ENCODE measurements at regions not wholly inside any gene's neighbourhood (a gene's known extent, or its start where the extent isn't known, plus 50 kb on each side); places are given as distances from the start of the nearest gene placed in this dataset.

DNA sequence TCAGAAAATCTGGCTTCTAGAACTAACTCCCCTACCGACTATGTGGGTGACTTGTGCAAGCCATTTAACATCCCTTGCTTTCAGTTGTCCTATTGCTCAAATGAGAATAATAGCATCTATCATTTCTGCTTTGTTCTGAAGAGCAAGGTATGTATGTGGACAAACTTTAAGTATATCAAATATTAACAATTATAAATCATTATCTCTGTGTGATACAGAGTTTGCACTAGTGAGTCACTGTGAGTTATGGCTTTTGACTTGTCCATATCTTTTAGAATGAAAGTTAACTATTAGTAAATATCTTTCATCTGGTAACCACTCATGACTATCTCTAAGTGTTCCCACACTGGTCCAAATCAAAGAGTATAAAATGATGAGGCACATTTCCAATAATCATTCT is 812.9 kb upstream of the ADGRL2 start:
- intact Hi-C loops (cut with DNase I): no loop called here
- DNase-seq: no peak
- no peaks in the 10 kb centered on the region for H3K4me1 ChIP-seq
- no peaks in the 10 kb centered on the region for H3K36me3 ChIP-seq
- WGBS (ENCODE audit: insufficient coverage, low coverage, low lambda C conversion rate, missing lambda C conversion rate): 67% methylated on average over 1 of the region's 1 CpG
- no peak overlapping the region for H3K27ac ChIP-seq
- TF ChIP-seq, protein P1, sequence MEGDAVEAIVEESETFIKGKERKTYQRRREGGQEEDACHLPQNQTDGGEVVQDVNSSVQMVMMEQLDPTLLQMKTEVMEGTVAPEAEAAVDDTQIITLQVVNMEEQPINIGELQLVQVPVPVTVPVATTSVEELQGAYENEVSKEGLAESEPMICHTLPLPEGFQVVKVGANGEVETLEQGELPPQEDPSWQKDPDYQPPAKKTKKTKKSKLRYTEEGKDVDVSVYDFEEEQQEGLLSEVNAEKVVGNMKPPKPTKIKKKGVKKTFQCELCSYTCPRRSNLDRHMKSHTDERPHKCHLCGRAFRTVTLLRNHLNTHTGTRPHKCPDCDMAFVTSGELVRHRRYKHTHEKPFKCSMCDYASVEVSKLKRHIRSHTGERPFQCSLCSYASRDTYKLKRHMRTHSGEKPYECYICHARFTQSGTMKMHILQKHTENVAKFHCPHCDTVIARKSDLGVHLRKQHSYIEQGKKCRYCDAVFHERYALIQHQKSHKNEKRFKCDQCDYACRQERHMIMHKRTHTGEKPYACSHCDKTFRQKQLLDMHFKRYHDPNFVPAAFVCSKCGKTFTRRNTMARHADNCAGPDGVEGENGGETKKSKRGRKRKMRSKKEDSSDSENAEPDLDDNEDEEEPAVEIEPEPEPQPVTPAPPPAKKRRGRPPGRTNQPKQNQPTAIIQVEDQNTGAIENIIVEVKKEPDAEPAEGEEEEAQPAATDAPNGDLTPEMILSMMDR (IDR thresholded peaks at IDR 0.05): no peak
- no peak for TF ChIP-seq POLR2A (IDR thresholded peaks at IDR 0.05)
- no peak overlapping the region for H3K4me3 ChIP-seq
- no peaks in the 10 kb centered on the region for H3K27me3 ChIP-seq
- no peaks in the 10 kb centered on the region for H3K9me3 ChIP-seq
- ATAC-seq: no peak

DNA sequence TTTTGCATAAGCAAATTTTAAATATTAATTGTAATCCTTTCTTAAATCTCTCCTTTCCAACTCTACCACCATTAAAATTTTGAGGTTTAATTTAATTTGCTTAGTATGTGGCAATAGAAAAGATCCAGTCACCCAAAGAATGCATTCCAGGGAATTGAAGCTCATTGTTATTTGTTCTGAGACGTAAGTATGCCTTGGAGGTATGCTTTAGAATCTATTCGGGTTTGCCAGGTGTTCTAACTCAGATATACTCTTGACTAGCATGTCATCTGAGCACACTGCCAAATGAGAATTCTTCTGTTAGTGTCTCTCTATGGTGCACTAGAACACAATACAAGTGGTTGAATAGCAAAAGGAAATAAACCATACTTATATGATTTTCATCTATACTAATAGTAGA is 813.6 kb upstream of the ADGRL2 start:
- no peak for ATAC-seq
- H3K27ac ChIP-seq: no peak overlapping the region
- H3K4me3 ChIP-seq: no peak overlapping the region
- H3K9me3 ChIP-seq: no peaks in the 10 kb centered on the region
- 41% methylated on average over 2 of the region's 2 CpGs for WGBS (ENCODE audit: insufficient coverage, low coverage, low lambda C conversion rate, missing lambda C conversion rate)
- TF ChIP-seq, protein P1 (IDR thresholded peaks at IDR 0.05): no peak
- TF ChIP-seq POLR2A (IDR thresholded peaks at IDR 0.05): no peak
- no peaks in the 10 kb centered on the region for H3K27me3 ChIP-seq
- intact Hi-C loops (cut with DNase I): no loop called here
- no peaks in the 10 kb centered on the region for H3K36me3 ChIP-seq
- H3K4me1 ChIP-seq: no peaks in the 10 kb centered on the region
- DNase-seq: no peak

DNA sequence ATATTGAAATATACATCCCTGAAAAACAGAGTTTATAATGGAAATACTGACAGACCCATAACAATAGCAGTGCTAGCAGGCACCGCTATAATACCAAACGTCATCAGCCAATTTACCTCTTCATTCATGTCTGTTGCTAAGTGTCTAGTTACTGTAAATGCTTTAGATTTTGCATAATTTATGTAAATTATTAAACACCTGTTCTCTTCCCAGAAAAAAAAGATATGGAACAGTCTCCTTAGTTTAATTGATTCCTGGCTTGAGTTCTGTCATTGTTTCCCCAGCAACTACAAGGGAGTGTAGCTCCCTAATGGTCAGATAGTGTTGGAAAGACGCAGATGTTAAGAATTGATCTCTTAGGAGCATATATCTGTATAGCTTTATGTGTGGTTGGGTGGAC is 817.9 kb upstream of the ADGRL2 start:
- H3K4me3 ChIP-seq: no peak overlapping the region
- intact Hi-C loops (cut with DNase I): no loop called here
- no peak overlapping the region for H3K27ac ChIP-seq
- TF ChIP-seq, protein P1 (IDR thresholded peaks at IDR 0.05): no peak
- no peak for TF ChIP-seq POLR2A (IDR thresholded peaks at IDR 0.05)
- no peaks in the 10 kb centered on the region for H3K36me3 ChIP-seq
- WGBS (ENCODE audit: insufficient coverage, low coverage, low lambda C conversion rate, missing lambda C conversion rate): 64% methylated on average over 3 of the region's 3 CpGs
- no peaks in the 10 kb centered on the region for H3K9me3 ChIP-seq
- ATAC-seq (no peak), DNase-seq (no peak)
- no peaks in the 10 kb centered on the region for H3K27me3 ChIP-seq
- H3K4me1 ChIP-seq: no peaks in the 10 kb centered on the region

DNA sequence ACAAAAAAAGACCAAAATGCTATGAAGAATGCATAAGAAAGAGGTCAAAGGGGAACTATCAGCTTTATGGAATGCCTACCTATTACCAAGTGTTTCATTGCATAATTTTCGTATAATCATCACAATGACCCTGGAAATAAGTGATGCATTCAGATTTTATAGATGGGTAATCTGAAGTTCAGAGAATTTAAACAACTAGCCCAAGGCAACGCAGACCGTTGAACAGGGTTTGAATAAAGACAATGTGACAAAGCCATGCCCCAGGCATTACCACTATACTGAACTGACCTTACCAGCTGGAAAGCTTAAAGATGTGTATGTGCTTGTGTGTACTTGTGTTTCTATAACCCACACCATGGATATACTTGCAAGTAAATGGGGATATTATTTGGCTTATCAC is 827.6 kb upstream of the ADGRL2 start:
- WGBS (ENCODE audit: insufficient coverage, low coverage, low lambda C conversion rate, missing lambda C conversion rate): 77% methylated on average over 3 of the region's 3 CpGs
- H3K36me3 ChIP-seq: no peaks in the 10 kb centered on the region
- no peak for ATAC-seq
- H3K4me1 ChIP-seq: no peaks in the 10 kb centered on the region
- no peak for TF ChIP-seq POLR2A (IDR thresholded peaks at IDR 0.05)
- TF ChIP-seq, protein P1 (IDR thresholded peaks at IDR 0.05): no peak
- intact Hi-C loops (cut with DNase I): no loop called here
- H3K4me3 ChIP-seq: no peak overlapping the region
- no peak overlapping the region for H3K27ac ChIP-seq
- no peak for DNase-seq
- no peaks in the 10 kb centered on the region for H3K9me3 ChIP-seq
- no peaks in the 10 kb centered on the region for H3K27me3 ChIP-seq

DNA sequence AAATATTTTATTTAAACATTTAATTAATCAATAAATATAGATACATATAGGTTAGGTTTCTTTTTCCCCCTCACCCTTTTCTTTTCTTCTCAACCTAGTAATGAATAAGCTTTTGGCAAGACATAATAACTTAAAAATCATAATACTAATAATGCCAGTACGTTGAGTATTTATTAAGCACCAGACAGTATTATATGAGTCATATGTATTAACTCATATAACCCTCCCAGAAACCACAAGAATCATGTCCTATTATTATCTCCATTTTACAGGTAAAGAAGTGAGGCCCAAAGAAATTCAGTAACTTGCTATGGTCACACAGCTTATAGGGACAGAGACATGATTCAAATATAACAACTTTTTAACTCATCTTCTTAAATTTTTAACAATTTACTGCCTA is 834.5 kb upstream of the ADGRL2 start:
- ATAC-seq (no peak), DNase-seq (no peak)
- Histone ChIP-seq H3K4me1 (no peaks in the 10 kb centered on the region), H3K27ac (no peak overlapping the region), H3K9me3 (no peaks in the 10 kb centered on the region), H3K36me3 (no peaks in the 10 kb centered on the region), H3K4me3 (no peak overlapping the region), H3K27me3 (no peaks in the 10 kb centered on the region)
- TF ChIP-seq POLR2A (IDR thresholded peaks at IDR 0.05): no peak
- TF ChIP-seq, protein P1 (IDR thresholded peaks at IDR 0.05): no peak
- intact Hi-C loops (cut with DNase I): no loop called here
- WGBS (ENCODE audit: insufficient coverage, low coverage, low lambda C conversion rate, missing lambda C conversion rate): 79% methylated on average over 1 of the region's 1 CpG

Data from right lobe of liver (tissue), 6 donors.